ENCODE measurements at regions not wholly inside any gene's neighbourhood (a gene's known extent, or its start where the extent isn't known, plus 50 kb on each side); places are given as distances from the start of the nearest gene placed in this dataset.
"Not testable (repeated sequence)": the region's sequence is repeated elsewhere in the genome, so short reads cannot be mapped to it uniquely, and the experiment has no call there.

- FAIRE-seq (no peak), DNase-seq (ENCODE audit: insufficient read length) (no peak)
- TF ChIP-seq POLR2A (IDR thresholded peaks at IDR 0.05; ENCODE audit: low read depth, low read length) (no peak), POLR2AphosphoS5 (IDR thresholded peaks at IDR 0.05; ENCODE audit: low read depth, low read length) (no peak), TAF1 (IDR thresholded peaks at IDR 0.05; ENCODE audit: borderline replicate concordance, low read depth, low read length) (no peak)
These were observed 528.9 kb upstream of the NRP1 start for GRCh38 chr10:33863352-33863751.

- TF ChIP-seq POLR2AphosphoS5 (IDR thresholded peaks at IDR 0.05; ENCODE audit: low read depth, low read length), result no peak
- TF ChIP-seq POLR2A (IDR thresholded peaks at IDR 0.05; ENCODE audit: low read depth, low read length), result no peak
- TF ChIP-seq TAF1 (IDR thresholded peaks at IDR 0.05; ENCODE audit: borderline replicate concordance, low read depth, low read length), result no peak
These were observed 528.2 kb upstream of the NRP1 start for GRCh38 chr10:33862536-33863105.

GRCh38 chr10:33861833-33862232 is 527.4 kb upstream of the NRP1 start:
- DNase-seq (ENCODE audit: insufficient read length) (no peak), FAIRE-seq (no peak)
- no peak for TF ChIP-seq POLR2A (IDR thresholded peaks at IDR 0.05; ENCODE audit: low read depth, low read length)
- no peak for TF ChIP-seq POLR2AphosphoS5 (IDR thresholded peaks at IDR 0.05; ENCODE audit: low read depth, low read length)
- no peak for TF ChIP-seq TAF1 (IDR thresholded peaks at IDR 0.05; ENCODE audit: borderline replicate concordance, low read depth, low read length)

More at GRCh38 chr10:33862536-33863105, 528.2 kb upstream of the NRP1 start:
- DNase-seq (ENCODE audit: insufficient read length) (no peak), FAIRE-seq (no peak)

DNA sequence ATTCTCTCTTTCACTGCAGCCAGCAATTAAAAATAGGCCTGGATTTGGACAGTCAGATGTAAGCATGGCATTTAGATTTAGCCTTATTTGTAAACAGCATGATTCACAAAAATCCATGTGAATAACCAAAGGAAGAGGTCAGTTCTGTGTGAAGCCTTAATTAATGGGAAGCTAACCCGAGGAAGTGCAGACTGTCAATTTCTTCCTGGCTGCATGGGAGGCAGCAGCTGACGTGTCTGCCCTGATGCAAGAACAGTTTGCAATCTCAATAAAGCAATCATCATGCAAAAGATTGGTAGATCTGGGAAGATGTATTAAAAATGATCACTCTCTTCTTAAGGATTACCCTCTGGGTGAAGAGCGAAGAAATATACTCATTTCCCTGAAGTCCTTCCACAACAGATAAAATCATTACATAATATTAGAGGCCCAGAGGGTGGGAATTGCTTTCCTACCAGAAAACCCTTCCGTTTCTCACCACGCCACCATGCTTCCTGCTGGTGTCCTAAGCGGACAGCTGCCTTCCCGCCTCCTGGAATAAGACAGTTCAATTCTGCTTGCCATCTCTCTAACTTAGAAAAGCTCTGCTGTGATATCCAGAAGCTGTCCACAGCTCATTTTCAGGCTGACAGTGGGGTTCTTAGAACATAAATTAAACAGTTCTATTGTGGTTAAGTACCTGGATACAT is 526.7 kb upstream of the NRP1 start:
- TF ChIP-seq POLR2AphosphoS5 (IDR thresholded peaks at IDR 0.05; ENCODE audit: low read depth, low read length), result no peak
- no peak for TF ChIP-seq TAF1 (IDR thresholded peaks at IDR 0.05; ENCODE audit: borderline replicate concordance, low read depth, low read length)
- TF ChIP-seq POLR2A (IDR thresholded peaks at IDR 0.05; ENCODE audit: low read depth, low read length), result no peak
- no peak for DNase-seq (ENCODE audit: insufficient read length)
- no peak for FAIRE-seq

GRCh38 chr10:33860552-33860951 is 526.1 kb upstream of the NRP1 start:
- TF ChIP-seq POLR2AphosphoS5 (IDR thresholded peaks at IDR 0.05; ENCODE audit: low read depth, low read length) (no peak), POLR2A (IDR thresholded peaks at IDR 0.05; ENCODE audit: low read depth, low read length) (no peak), TAF1 (IDR thresholded peaks at IDR 0.05; ENCODE audit: borderline replicate concordance, low read depth, low read length) (no peak)
- FAIRE-seq, result no peak
- DNase-seq (ENCODE audit: insufficient read length), result no peak

- DNase-seq (ENCODE audit: insufficient read length), result no peak
- FAIRE-seq, result no peak
- TF ChIP-seq POLR2A (IDR thresholded peaks at IDR 0.05; ENCODE audit: low read depth, low read length) (no peak), TAF1 (IDR thresholded peaks at IDR 0.05; ENCODE audit: borderline replicate concordance, low read depth, low read length) (no peak), POLR2AphosphoS5 (IDR thresholded peaks at IDR 0.05; ENCODE audit: low read depth, low read length) (no peak)
These were observed 525.0 kb upstream of the NRP1 start for GRCh38 chr10:33859319-33860022.

GRCh38 chr10:33858326-33858725 is 523.9 kb upstream of the NRP1 start:
- FAIRE-seq, result no peak
- DNase-seq (ENCODE audit: insufficient read length), result no peak
- no peak for TF ChIP-seq POLR2AphosphoS5 (IDR thresholded peaks at IDR 0.05; ENCODE audit: low read depth, low read length)
- no peak for TF ChIP-seq TAF1 (IDR thresholded peaks at IDR 0.05; ENCODE audit: borderline replicate concordance, low read depth, low read length)
- TF ChIP-seq POLR2A (IDR thresholded peaks at IDR 0.05; ENCODE audit: low read depth, low read length), result no peak

- FAIRE-seq; DNase-seq (ENCODE audit: insufficient read length): not testable (repeated sequence)
These were observed 518.8 kb upstream of the NRP1 start for GRCh38 chr10:33853221-33853620.

DNA sequence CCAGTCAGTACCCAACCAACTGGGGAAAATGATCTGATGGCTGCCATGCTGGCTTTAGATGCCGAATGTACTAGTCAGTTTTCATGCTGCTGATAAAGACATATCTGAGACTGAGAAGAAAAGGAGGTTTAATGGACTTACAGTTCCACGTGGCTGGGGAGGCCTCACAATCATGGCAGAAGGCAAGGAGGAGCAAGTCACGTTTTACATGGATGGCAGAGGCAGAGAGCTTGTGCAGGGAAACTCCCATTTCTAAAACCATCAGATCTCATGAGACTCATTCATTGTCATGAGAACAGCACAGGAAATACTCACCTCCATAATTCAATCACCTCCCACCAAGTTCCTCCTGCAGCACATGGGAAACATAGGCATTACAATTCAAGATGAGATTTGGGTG is 508.9 kb upstream of the NRP1 start:
- FAIRE-seq (no peak), DNase-seq (ENCODE audit: insufficient read length) (no peak)
- TF ChIP-seq POLR2AphosphoS5 (IDR thresholded peaks at IDR 0.05; ENCODE audit: low read depth, low read length) (no peak), POLR2A (IDR thresholded peaks at IDR 0.05; ENCODE audit: low read depth, low read length) (no peak), TAF1 (IDR thresholded peaks at IDR 0.05; ENCODE audit: borderline replicate concordance, low read depth, low read length) (no peak)

DNA sequence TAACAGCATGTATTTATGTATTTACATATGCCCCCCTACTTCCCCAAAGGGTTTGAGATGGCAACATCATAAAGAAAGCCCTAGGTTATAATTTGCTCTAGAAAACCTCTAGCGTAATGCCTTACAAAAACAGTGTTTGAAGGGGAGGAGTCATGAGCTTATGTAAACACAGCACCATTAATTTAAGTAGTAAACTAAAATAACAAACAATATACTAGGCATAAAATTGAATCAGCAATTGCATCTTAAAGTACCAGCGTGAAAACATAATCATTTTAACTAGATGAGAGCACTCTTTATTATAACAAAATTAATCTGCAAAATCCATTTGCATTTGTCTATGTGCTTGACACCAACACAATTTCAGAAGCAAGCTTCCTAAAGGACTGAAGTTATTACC is 507.2 kb upstream of the NRP1 start:
- no peak for FAIRE-seq
- no peak for TF ChIP-seq POLR2A (IDR thresholded peaks at IDR 0.05; ENCODE audit: low read depth, low read length)
- TF ChIP-seq TAF1 (IDR thresholded peaks at IDR 0.05; ENCODE audit: borderline replicate concordance, low read depth, low read length), result no peak
- TF ChIP-seq POLR2AphosphoS5 (IDR thresholded peaks at IDR 0.05; ENCODE audit: low read depth, low read length), result no peak
- DNase-seq (ENCODE audit: insufficient read length), result no peak

GRCh38 chr10:33838731-33839130 is 504.3 kb upstream of the NRP1 start:
- FAIRE-seq (no peak), DNase-seq (ENCODE audit: insufficient read length) (no peak)
- TF ChIP-seq TAF1 (IDR thresholded peaks at IDR 0.05; ENCODE audit: borderline replicate concordance, low read depth, low read length) (no peak), POLR2A (IDR thresholded peaks at IDR 0.05; ENCODE audit: low read depth, low read length) (no peak), POLR2AphosphoS5 (IDR thresholded peaks at IDR 0.05; ENCODE audit: low read depth, low read length) (no peak)

DNA sequence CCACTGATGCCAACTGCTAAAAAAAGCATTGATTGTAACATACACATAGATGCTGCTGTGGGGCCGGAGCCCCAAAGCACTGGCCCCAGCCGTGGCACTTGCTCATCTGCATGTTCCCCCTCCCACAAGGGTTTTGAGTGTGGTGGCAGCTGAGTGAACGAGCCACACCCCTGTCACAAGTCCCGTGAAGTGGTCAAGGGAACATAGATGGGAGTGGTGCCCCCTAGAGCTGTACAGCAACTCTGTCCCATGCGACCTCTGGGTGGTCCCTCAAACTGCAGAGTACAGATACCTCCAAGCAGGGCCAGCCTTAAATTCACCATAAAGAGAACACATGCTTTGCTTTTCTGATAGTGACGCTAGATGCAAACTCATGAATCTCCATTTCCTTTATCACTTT is 503.3 kb upstream of the NRP1 start:
- FAIRE-seq (no peak), DNase-seq (ENCODE audit: insufficient read length) (no peak)
- no peak for TF ChIP-seq POLR2A (IDR thresholded peaks at IDR 0.05; ENCODE audit: low read depth, low read length)
- TF ChIP-seq TAF1 (IDR thresholded peaks at IDR 0.05; ENCODE audit: borderline replicate concordance, low read depth, low read length), result no peak
- TF ChIP-seq POLR2AphosphoS5 (IDR thresholded peaks at IDR 0.05; ENCODE audit: low read depth, low read length), result no peak
